HepG2 (cell line): ENCODE measurements at regions not wholly inside any gene's neighbourhood (a gene's known extent, or its start where the extent isn't known, plus 50 kb on each side); places are given as distances from the start of the nearest gene placed in this dataset.
"Not testable (repeated sequence)": the region's sequence is repeated elsewhere in the genome, so short reads cannot be mapped to it uniquely, and the experiment has no call there.

ENCODE experiments used
- ATAC-seq: fragments of 200-7000 bp; cut with Tn5 transposase; 3 replicates; pipeline ENCODE4 v1.9.1; 2020; ENCODE audit warnings: mild to moderate bottlenecking, moderate library complexity
- BruUV-seq: library from RNA; stranded (reverse); fragments of 400-500 nt; replicated peaks from 2 replicates; lab custom pipeline; 2021; lab: Mats Ljungman, UMichigan
- CTCF ChIA-PET: fragments of 300-600 bp; formaldehyde crosslinking; extraction: SDS; loops from one replicate; lab custom pipeline; 2021; ENCODE audit warnings: low total read pairs, inconsistent platforms, low intra/inter-chr PET ratio; lab: Yijun Ruan, JAX
- POLR2A ChIA-PET: fragments of 350-600 bp; sonication (Branson Sonifier 250); formaldehyde crosslinking; loops from one replicate; lab custom pipeline; 2020; ENCODE audit warnings: antibody characterized with exemption, inconsistent platforms; lab: Yijun Ruan, JAX
- DNase-seq: peaks from one replicate; pipeline ENCODE4 v3.0.0-alpha.2; 2015; ENCODE audit warnings: low spot score
- FAIRE-seq: peaks from 3 replicates; lab custom pipeline; 2011; peaks lifted over from hg19 to GRCh38; lab: Jason Lieb, UNC
- H2AFZ ChIP-seq: one replicate; pipeline ENCODE4 v1.6.1; 2011; ENCODE audit warnings: low read length, inconsistent platforms
- H3K27ac ChIP-seq: fragments of 300-600 bp; 3 replicates; pipeline ENCODE4 v1.8.0; 2011; ENCODE audit warnings: mixed run types, mild to moderate bottlenecking, mixed read lengths, low read length, inconsistent platforms; ENCODE audit not compliant: insufficient read depth; ENCODE audit errors: extremely low read length
- H3K27me3 ChIP-seq, 2 experiments: fragments of 200-600 bp in 1 of 2; 2 replicates in 1 of 2; 3 replicates in 1 of 2; pipeline versions ENCODE4 v1.6.0 to v1.8.0; 2011; ENCODE audit warnings: low read length in 2 of 2, mild to moderate bottlenecking in 2 of 2, moderate library complexity in 2 of 2, inconsistent platforms in 1 of 2; ENCODE audit not compliant: insufficient read depth in 2 of 2, control insufficient read depth in 1 of 2
- H3K36me3 ChIP-seq, 2 experiments: fragments of 200-600 bp in 1 of 2; replicated peaks in 1 of 2; 2 replicates in 1 of 2; 3 replicates in 1 of 2; pipeline versions ENCODE4 v1.5.1 to v1.8.0; 2011; ENCODE audit warnings: low read length in 2 of 2, inconsistent platforms in 1 of 2; ENCODE audit not compliant: insufficient read depth in 2 of 2, control insufficient read depth in 1 of 2
- H3K4me1 ChIP-seq: 2 replicates; pipeline ENCODE4 v1.5.1; 2012; ENCODE audit warnings: low read length, inconsistent platforms; ENCODE audit not compliant: insufficient read depth
- H3K4me2 ChIP-seq: 2 replicates; pipeline ENCODE4 v1.6.0; 2011; ENCODE audit warnings: low read depth, low read length, inconsistent platforms
- H3K4me3 ChIP-seq, 3 experiments: fragments of 200-600 bp in 1 of 3; sonication (generic), shearing (Covaris generic) in 1 of 3; replicated peaks in 1 of 3; 2 replicates each; pipeline ENCODE4 v1.5.1; 2011 to 2016; ENCODE audit warnings: low read length in 3 of 3, inconsistent platforms in 2 of 3, low read depth in 2 of 3, mild to moderate bottlenecking in 2 of 3, control low read depth in 1 of 3, mixed read lengths in 1 of 3; ENCODE audit not compliant: insufficient read depth in 1 of 3
- H3K79me2 ChIP-seq: one replicate; pipeline ENCODE4 v1.6.1; 2011; ENCODE audit warnings: low read length, inconsistent platforms; ENCODE audit not compliant: insufficient read depth
- H3K9ac ChIP-seq: 2 replicates; pipeline ENCODE4 v1.6.0; 2011; ENCODE audit warnings: mild to moderate bottlenecking, low read depth, low read length, inconsistent platforms; ENCODE audit not compliant: insufficient read depth
- H3K9me3 ChIP-seq: 2 replicates; pipeline ENCODE4 v1.5.1; 2012; ENCODE audit warnings: mild to moderate bottlenecking, low read length
- H4K20me1 ChIP-seq: 2 replicates; pipeline ENCODE4 v1.6.0; 2011; ENCODE audit warnings: inconsistent platforms, mild to moderate bottlenecking, low read length, moderate library complexity; ENCODE audit not compliant: insufficient read depth
- DNMT1 ChIP-seq: sonication (generic); formaldehyde crosslinking; IDR thresholded peaks from 2 replicates; pipeline ENCODE4 v1.5.1; 2020; ENCODE audit warnings: mild to moderate bottlenecking, missing genetic modification reagents
- MTA1 ChIP-seq: sonication (generic); formaldehyde crosslinking; IDR thresholded peaks from 2 replicates; pipeline ENCODE4 v1.4.0; 2020; ENCODE audit warnings: missing genetic modification reagents, mild to moderate bottlenecking, borderline replicate concordance
- ZNF34 ChIP-seq: sonication (generic); formaldehyde crosslinking; IDR thresholded peaks from 2 replicates; pipeline ENCODE4 v1.4.0; 2020; ENCODE audit warnings: mild to moderate bottlenecking, missing genetic modification reagents, borderline replicate concordance
- WGBS: methylation state at CpG from one replicate; pipeline ENCODE4 v1.1.6; 2017; ENCODE audit warnings: low lambda C conversion rate; 5-methylcytosine and 5-hydroxymethylcytosine counted together
- in situ Hi-C: cut with HindIII; loops from 2 replicates; pipeline ENCODE4 v1.10.0; 2017; ENCODE audit warnings: low pct_unique_long_range_greater_than_20kb; ENCODE audit not compliant: extremely low pct_ligation_motif_present
- intact Hi-C: fragments of 100-400 bp; cut with micrococcal nuclease; formaldehyde crosslinking; loops from one replicate; pipeline ENCODE4 v1.10.0; 2022; ENCODE audit not compliant: unreplicated experiment
- TF ChIP-seq, protein P1 (sequence below): IDR thresholded peaks from 2 replicates; pipeline ENCODE4 v1.6.1; 2016

- H3K79me2 ChIP-seq, H3K27ac ChIP-seq, H3K4me2 ChIP-seq, ATAC-seq, H3K27me3 ChIP-seq, H3K36me3 ChIP-seq, intact Hi-C loops, BruUV-seq, FAIRE-seq, H4K20me1 ChIP-seq, H3K9ac ChIP-seq, H3K4me3 ChIP-seq, H3K4me1 ChIP-seq, DNase-seq, POLR2A ChIA-PET, in situ Hi-C loops, H2AFZ ChIP-seq, CTCF ChIA-PET: not testable (repeated sequence)
- H3K9me3 ChIP-seq = peaks cover 79% of the 10 kb centered on the region
- WGBS = 45% methylated on average over 9 of the region's 18 CpGs
Observed at GRCh38 chr20:30487461-30487860, 770.0 kb upstream of the DEFB115 start.

DNA sequence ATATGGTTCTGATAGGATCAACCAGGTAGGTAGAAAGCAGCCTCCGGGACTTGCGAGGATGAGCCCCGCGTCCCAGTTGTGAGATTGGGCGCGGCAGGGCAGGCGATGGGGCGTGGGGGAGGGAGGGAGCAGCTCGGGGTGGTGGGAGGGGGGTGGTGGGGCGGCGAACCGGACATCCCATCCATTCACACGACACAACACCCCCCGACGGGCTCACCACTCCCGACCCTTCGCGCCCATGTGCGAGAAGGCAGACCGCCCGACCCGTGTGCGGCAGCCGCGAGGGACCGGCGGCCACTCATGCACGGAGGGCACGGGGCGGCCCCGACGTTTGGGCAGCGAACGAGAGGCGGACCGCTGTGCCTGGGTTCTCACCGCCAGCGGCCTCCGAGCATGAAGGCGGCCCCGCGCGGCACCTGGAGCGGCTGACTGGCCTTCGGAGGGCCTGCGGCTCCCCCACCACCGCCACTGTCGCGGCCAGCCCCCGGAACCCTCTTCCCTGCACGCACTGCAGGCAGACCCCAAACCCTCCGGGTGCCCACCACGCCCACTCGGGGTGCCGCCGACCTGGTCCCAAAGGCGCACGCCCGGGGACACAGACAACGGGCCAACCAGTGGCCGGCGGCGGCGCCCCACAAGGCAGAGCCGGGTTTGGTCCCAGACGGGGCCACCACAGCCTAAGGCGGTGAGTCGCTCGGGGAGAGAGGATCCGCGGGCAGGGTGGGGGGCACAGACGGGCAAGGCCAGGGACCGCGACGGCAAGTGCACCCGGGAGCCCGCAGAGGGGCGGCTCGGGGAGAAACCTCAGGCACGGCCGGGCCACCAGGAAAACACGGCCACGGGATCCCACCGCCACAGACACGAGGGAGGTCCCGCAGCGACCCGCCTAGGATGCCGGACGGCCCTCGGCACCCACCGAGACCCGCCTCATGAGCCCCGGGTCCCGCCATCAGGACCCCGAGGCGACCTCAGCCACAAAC lies 769.2 kb upstream of the DEFB115 start:
- no peaks in the 10 kb centered on the region for H3K4me1 ChIP-seq
- no peak for DNase-seq
- no peak; the same call in 2 of the 3 replicates for ATAC-seq

More for the DNA sequence above, 769.2 kb upstream of the DEFB115 start:
- 89% methylated on average over 71 of the region's 97 CpGs for WGBS
- Histone ChIP-seq H3K27me3 (no peaks in the 10 kb centered on the region), H4K20me1 (no peaks in the 10 kb centered on the region), H3K79me2 (no peaks in the 10 kb centered on the region), H3K9ac (no peak overlapping the region), H3K4me2 (no peak overlapping the region), H2AFZ (no peak overlapping the region), H3K36me3 (no peaks in the 10 kb centered on the region), H3K4me3 (no peak overlapping the region), H3K27ac (no peak overlapping the region), H3K9me3 (peaks cover 79% of the 10 kb centered on the region)
- TF ChIP-seq DNMT1 (CRISPR knock-in tag) (peak; percentile 74; the same call in 1 of the 2 replicates), ZNF34 (CRISPR knock-in tag) (no peak), MTA1 (CRISPR knock-in tag) (no peak)
- TF ChIP-seq, protein P1, sequence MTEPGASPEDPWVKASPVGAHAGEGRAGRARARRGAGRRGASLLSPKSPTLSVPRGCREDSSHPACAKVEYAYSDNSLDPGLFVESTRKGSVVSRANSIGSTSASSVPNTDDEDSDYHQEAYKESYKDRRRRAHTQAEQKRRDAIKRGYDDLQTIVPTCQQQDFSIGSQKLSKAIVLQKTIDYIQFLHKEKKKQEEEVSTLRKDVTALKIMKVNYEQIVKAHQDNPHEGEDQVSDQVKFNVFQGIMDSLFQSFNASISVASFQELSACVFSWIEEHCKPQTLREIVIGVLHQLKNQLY = no peak
- in situ Hi-C loops = no loop called here
- CTCF ChIA-PET = no interaction called here
- intact Hi-C loops = no loop called here
- POLR2A ChIA-PET = no interaction called here
- no peak for FAIRE-seq
- no TSS peak for BruUV-seq
